ENCODE measurements at regions not wholly inside any gene's neighbourhood (a gene's known extent, or its start where the extent isn't known, plus 50 kb on each side); places are given as distances from the start of the nearest gene placed in this dataset.
"Not testable (repeated sequence)": the region's sequence is repeated elsewhere in the genome, so short reads cannot be mapped to it uniquely, and the experiment has no call there.

- WGBS, 2 experiments (ENCODE audit: low coverage in 1 of 2, low lambda C conversion rate in 2 of 2, missing lambda C conversion rate in 2 of 2) = 0 to 8% methylated on average over 1 of the region's 1 CpG
- no peak overlapping the region for H3K4me2 ChIP-seq (ENCODE audit: unreplicated experiment)
- H2AFZ ChIP-seq = no peak overlapping the region
- H3K4me1 ChIP-seq (ENCODE audit: insufficient read depth) = no peaks in the 10 kb centered on the region
- H3K9me3 ChIP-seq (ENCODE audit: low read depth) = no peaks in the 10 kb centered on the region
- no peak overlapping the region for H3K9ac ChIP-seq
- no peaks in the 10 kb centered on the region for H3F3A ChIP-seq (ENCODE audit: insufficient read depth)
- no peak for DNase-seq
- no peaks in the 10 kb centered on the region for H3K27me3 ChIP-seq (replicated peaks; ENCODE audit: insufficient read depth)
- H3K4me3 ChIP-seq = no peak overlapping the region
- TF ChIP-seq EZH2 (IDR thresholded peaks at IDR 0.05; ENCODE audit: insufficient read depth, poor library complexity, severe bottlenecking) = no peak
- no peak for TF ChIP-seq EZH2phosphoT487 (IDR thresholded peaks at IDR 0.05; ENCODE audit: insufficient read depth, low read depth)
- no peaks in the 10 kb centered on the region for H4K20me1 ChIP-seq (ENCODE audit: insufficient read depth)
- no peaks in the 10 kb centered on the region for H3K9me2 ChIP-seq (ENCODE audit: insufficient read depth)
- H3K36me3 ChIP-seq (ENCODE audit: low read depth) = no peaks in the 10 kb centered on the region
- in situ Hi-C loops (cut with MboI) = no loop called here
- no peak overlapping the region for H3K27ac ChIP-seq
- H3K79me2 ChIP-seq (ENCODE audit: insufficient read depth) = no peaks in the 10 kb centered on the region
Measured at GRCh38 chr14:28303248-28303647, 463.3 kb upstream of the FOXG1 start.

GRCh38 chr14:28305938-28306337 lies 460.6 kb upstream of the FOXG1 start:
- DNase-seq = no peak
- Histone ChIP-seq H3K79me2 (ENCODE audit: insufficient read depth) (no peaks in the 10 kb centered on the region), H3K9me3 (ENCODE audit: low read depth) (no peaks in the 10 kb centered on the region), H3F3A (ENCODE audit: insufficient read depth) (no peaks in the 10 kb centered on the region), H3K4me3 (no peak overlapping the region), H3K36me3 (ENCODE audit: low read depth) (no peaks in the 10 kb centered on the region), H3K27ac (no peak overlapping the region), H4K20me1 (ENCODE audit: insufficient read depth) (no peaks in the 10 kb centered on the region), H3K4me1 (ENCODE audit: insufficient read depth) (no peaks in the 10 kb centered on the region), H2AFZ (no peak overlapping the region), H3K27me3 (replicated peaks; ENCODE audit: insufficient read depth) (no peaks in the 10 kb centered on the region), H3K9ac (no peak overlapping the region), H3K9me2 (ENCODE audit: insufficient read depth) (no peaks in the 10 kb centered on the region), H3K4me2 (ENCODE audit: unreplicated experiment) (no peak overlapping the region)
- in situ Hi-C loops (cut with MboI) = no loop called here
- no peak for TF ChIP-seq EZH2phosphoT487 (IDR thresholded peaks at IDR 0.05; ENCODE audit: insufficient read depth, low read depth)
- no peak for TF ChIP-seq EZH2 (IDR thresholded peaks at IDR 0.05; ENCODE audit: insufficient read depth, poor library complexity, severe bottlenecking)

GRCh38 chr14:28307506-28307905 lies 459.1 kb upstream of the FOXG1 start:
- H2AFZ ChIP-seq = no peak overlapping the region
- no peaks in the 10 kb centered on the region for H3K4me1 ChIP-seq (ENCODE audit: insufficient read depth)
- no peaks in the 10 kb centered on the region for H3K9me3 ChIP-seq (ENCODE audit: low read depth)
- H3K79me2 ChIP-seq (ENCODE audit: insufficient read depth) = no peaks in the 10 kb centered on the region
- H3K4me2 ChIP-seq (ENCODE audit: unreplicated experiment) = no peak overlapping the region
- H3K9me2 ChIP-seq (ENCODE audit: insufficient read depth) = no peaks in the 10 kb centered on the region
- H4K20me1 ChIP-seq (ENCODE audit: insufficient read depth) = no peaks in the 10 kb centered on the region
- no peak for DNase-seq
- no peaks in the 10 kb centered on the region for H3K27me3 ChIP-seq (replicated peaks; ENCODE audit: insufficient read depth)
- WGBS, 2 experiments (ENCODE audit: low coverage in 1 of 2, low lambda C conversion rate in 2 of 2, missing lambda C conversion rate in 2 of 2) = 0 to 3% methylated on average over 1 of the region's 1 CpG
- H3K9ac ChIP-seq = no peak overlapping the region
- H3K27ac ChIP-seq = no peak overlapping the region
- H3K36me3 ChIP-seq (ENCODE audit: low read depth) = no peaks in the 10 kb centered on the region
- TF ChIP-seq EZH2phosphoT487 (IDR thresholded peaks at IDR 0.05; ENCODE audit: insufficient read depth, low read depth) (no peak), EZH2 (IDR thresholded peaks at IDR 0.05; ENCODE audit: insufficient read depth, poor library complexity, severe bottlenecking) (no peak)
- in situ Hi-C loops (cut with MboI) = no loop called here
- no peak overlapping the region for H3K4me3 ChIP-seq
- no peaks in the 10 kb centered on the region for H3F3A ChIP-seq (ENCODE audit: insufficient read depth)

DNA sequence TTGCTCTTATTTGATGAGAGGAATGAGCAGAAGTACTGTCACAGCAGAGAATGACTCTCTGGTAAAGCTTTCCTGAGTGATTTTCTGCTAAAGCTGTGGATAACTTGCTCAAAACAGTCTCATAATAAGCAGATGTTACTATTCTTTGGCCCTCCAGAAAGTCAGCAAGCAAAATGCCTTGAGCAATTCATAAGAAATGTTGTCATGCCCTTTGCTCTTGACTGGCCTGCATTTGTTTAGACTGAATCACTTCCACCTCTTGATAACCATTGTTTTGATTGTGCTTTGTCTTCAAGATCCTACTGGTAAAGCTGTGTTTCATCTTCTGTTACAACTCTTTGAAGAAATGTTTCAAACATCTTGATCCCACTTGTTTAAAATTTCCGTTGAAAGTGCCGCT lies 457.9 kb upstream of the FOXG1 start:
- H3K4me2 ChIP-seq (ENCODE audit: unreplicated experiment) = no peak overlapping the region
- H3K36me3 ChIP-seq (ENCODE audit: low read depth) = no peaks in the 10 kb centered on the region
- WGBS, 2 experiments (ENCODE audit: low coverage in 1 of 2, low lambda C conversion rate in 2 of 2, missing lambda C conversion rate in 2 of 2) = 0 to 3% methylated on average over 2 of the region's 2 CpGs
- H2AFZ ChIP-seq = no peak overlapping the region
- H3K9me3 ChIP-seq (ENCODE audit: low read depth) = no peaks in the 10 kb centered on the region
- H3K79me2 ChIP-seq (ENCODE audit: insufficient read depth) = no peaks in the 10 kb centered on the region
- H3K27ac ChIP-seq = no peak overlapping the region
- in situ Hi-C loops (cut with MboI) = no loop called here
- DNase-seq = no peak
- no peaks in the 10 kb centered on the region for H3F3A ChIP-seq (ENCODE audit: insufficient read depth)
- H4K20me1 ChIP-seq (ENCODE audit: insufficient read depth) = no peaks in the 10 kb centered on the region
- no peaks in the 10 kb centered on the region for H3K4me1 ChIP-seq (ENCODE audit: insufficient read depth)
- TF ChIP-seq EZH2phosphoT487 (IDR thresholded peaks at IDR 0.05; ENCODE audit: insufficient read depth, low read depth) = no peak
- TF ChIP-seq EZH2 (IDR thresholded peaks at IDR 0.05; ENCODE audit: insufficient read depth, poor library complexity, severe bottlenecking) = no peak
- H3K4me3 ChIP-seq = no peak overlapping the region
- H3K9ac ChIP-seq = no peak overlapping the region
- H3K9me2 ChIP-seq (ENCODE audit: insufficient read depth) = no peaks in the 10 kb centered on the region
- no peaks in the 10 kb centered on the region for H3K27me3 ChIP-seq (replicated peaks; ENCODE audit: insufficient read depth)

GRCh38 chr14:28317890-28318675 lies 448.5 kb upstream of the FOXG1 start:
- H3K79me2 ChIP-seq (ENCODE audit: insufficient read depth); H3K9me2 ChIP-seq (ENCODE audit: insufficient read depth); H3K36me3 ChIP-seq (ENCODE audit: low read depth); in situ Hi-C loops (cut with MboI); H3K9me3 ChIP-seq (ENCODE audit: low read depth); H3K4me1 ChIP-seq (ENCODE audit: insufficient read depth); DNase-seq; H3K27ac ChIP-seq; H3K4me2 ChIP-seq (ENCODE audit: unreplicated experiment); H3F3A ChIP-seq (ENCODE audit: insufficient read depth); H4K20me1 ChIP-seq (ENCODE audit: insufficient read depth); H3K4me3 ChIP-seq; H3K27me3 ChIP-seq (replicated peaks; ENCODE audit: insufficient read depth); H2AFZ ChIP-seq; H3K9ac ChIP-seq: not testable (repeated sequence)
- 57 to 63% methylated on average over 32 of the region's 32 CpGs for WGBS, 2 experiments (ENCODE audit: low coverage in 1 of 2, low lambda C conversion rate in 2 of 2, missing lambda C conversion rate in 2 of 2)
